MCF 10A (cell line): ENCODE measurements at regions not wholly inside any gene's neighbourhood (a gene's known extent, or its start where the extent isn't known, plus 50 kb on each side); places are given as distances from the start of the nearest gene placed in this dataset.
A peak's percentile ranks its signal among the peaks of the same experiment; 100 is the strongest.
"Not testable (repeated sequence)": the region's sequence is repeated elsewhere in the genome, so short reads cannot be mapped to it uniquely, and the experiment has no call there.

ENCODE experiments used
- BruUV-seq: library from RNA; stranded (reverse); fragments of 400-500 nt; replicated peaks from 2 replicates; lab custom pipeline; 2021; lab: Mats Ljungman, UMichigan
- CTCF ChIA-PET: fragments of 300-600 bp; sonication (Branson Sonifier 250); formaldehyde crosslinking; extraction: SDS; loops from one replicate; lab custom pipeline; 2021; ENCODE audit warnings: antibody characterized with exemption, inconsistent platforms; lab: Yijun Ruan, JAX
- POLR2A ChIA-PET: fragments of 300-600, 350-650 bp; sonication (Branson Sonifier 250); formaldehyde crosslinking; extraction: SDS; loops from one replicate; lab custom pipeline; 2020; ENCODE audit warnings: antibody characterized with exemption, inconsistent platforms; lab: Yijun Ruan, JAX
- DNase-seq: peaks from one replicate; pipeline ENCODE4 v3.0.0-alpha.2; 2018; ENCODE audit not compliant: unreplicated experiment
- H3K27ac Mint-ChIP-seq: one replicate; pipeline ENCODE4 v1.8.0; 2022; ENCODE audit warnings: mild to moderate bottlenecking, low read depth, mixed read lengths; ENCODE audit not compliant: unreplicated experiment
- H3K27me3 Mint-ChIP-seq: one replicate; pipeline ENCODE4 v1.8.0; 2022; ENCODE audit warnings: mixed read lengths; ENCODE audit not compliant: insufficient read depth, unreplicated experiment
- H3K36me3 Mint-ChIP-seq: one replicate; pipeline ENCODE4 v1.8.0; 2022; ENCODE audit warnings: mild to moderate bottlenecking, moderate library complexity, mixed read lengths; ENCODE audit not compliant: insufficient read depth, unreplicated experiment
- H3K4me1 Mint-ChIP-seq: one replicate; pipeline ENCODE4 v1.8.0; 2022; ENCODE audit warnings: mixed read lengths; ENCODE audit not compliant: insufficient read depth, unreplicated experiment
- H3K4me3 Mint-ChIP-seq: one replicate; pipeline ENCODE4 v1.8.0; 2022; ENCODE audit warnings: mild to moderate bottlenecking, moderate library complexity, mixed read lengths; ENCODE audit not compliant: unreplicated experiment
- H3K9me3 Mint-ChIP-seq: one replicate; pipeline ENCODE4 v1.8.0; 2022; ENCODE audit warnings: mixed read lengths; ENCODE audit not compliant: unreplicated experiment
- intact Hi-C: fragments of 100-400 bp; cut with micrococcal nuclease; formaldehyde crosslinking; loops from 2 replicates; pipeline ENCODE4 v1.14.1; 2022
- TF ChIP-seq, protein P1 (sequence below): fragments of 200-600 bp; IDR thresholded peaks from one replicate; pipeline ENCODE4 v1.8.0; 2022; ENCODE audit warnings: antibody characterized with exemption, mild to moderate bottlenecking; ENCODE audit not compliant: unreplicated experiment

DNA sequence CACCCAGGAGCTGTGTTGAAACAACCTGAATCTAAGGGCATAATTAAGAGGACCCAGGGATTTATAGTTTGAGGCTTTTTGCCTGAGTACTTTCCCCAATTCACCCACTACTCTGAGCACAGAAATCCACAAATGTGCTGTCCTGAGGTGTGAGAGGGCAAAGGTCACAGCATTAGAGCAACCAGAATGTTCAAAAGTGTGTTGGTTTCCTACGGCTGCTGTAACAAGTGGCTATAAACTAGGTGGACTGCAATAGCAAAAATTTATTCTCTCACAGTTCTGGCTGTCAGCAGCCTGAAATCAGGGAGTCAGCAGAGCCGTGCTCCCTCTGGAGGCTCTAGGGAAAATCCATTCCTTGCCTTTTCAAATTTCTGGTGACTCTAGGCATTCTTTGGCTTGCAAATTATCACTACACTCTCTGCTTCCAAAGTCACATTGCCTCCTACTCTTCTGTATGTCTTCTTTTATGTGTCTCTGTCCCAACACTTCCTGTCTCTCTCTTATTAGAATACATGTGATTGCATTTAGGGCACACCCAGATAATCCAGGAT, 91.4 kb upstream of the TACR1 start:
- H3K36me3 Mint-ChIP-seq = no peaks in the 10 kb centered on the region
- DNase-seq = peak; percentile 8
- CTCF ChIA-PET = interaction anchor here (0.9 kb wide), 1 partner anchor 225 kb away, joined by 4 read pairs; no protein-coding TSS in a partner anchor
- POLR2A ChIA-PET = no interaction called here
- no peaks in the 10 kb centered on the region for H3K27me3 Mint-ChIP-seq
- no peak overlapping the region for H3K27ac Mint-ChIP-seq
- BruUV-seq = no TSS peak
- TF ChIP-seq, protein P1, sequence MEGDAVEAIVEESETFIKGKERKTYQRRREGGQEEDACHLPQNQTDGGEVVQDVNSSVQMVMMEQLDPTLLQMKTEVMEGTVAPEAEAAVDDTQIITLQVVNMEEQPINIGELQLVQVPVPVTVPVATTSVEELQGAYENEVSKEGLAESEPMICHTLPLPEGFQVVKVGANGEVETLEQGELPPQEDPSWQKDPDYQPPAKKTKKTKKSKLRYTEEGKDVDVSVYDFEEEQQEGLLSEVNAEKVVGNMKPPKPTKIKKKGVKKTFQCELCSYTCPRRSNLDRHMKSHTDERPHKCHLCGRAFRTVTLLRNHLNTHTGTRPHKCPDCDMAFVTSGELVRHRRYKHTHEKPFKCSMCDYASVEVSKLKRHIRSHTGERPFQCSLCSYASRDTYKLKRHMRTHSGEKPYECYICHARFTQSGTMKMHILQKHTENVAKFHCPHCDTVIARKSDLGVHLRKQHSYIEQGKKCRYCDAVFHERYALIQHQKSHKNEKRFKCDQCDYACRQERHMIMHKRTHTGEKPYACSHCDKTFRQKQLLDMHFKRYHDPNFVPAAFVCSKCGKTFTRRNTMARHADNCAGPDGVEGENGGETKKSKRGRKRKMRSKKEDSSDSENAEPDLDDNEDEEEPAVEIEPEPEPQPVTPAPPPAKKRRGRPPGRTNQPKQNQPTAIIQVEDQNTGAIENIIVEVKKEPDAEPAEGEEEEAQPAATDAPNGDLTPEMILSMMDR = peak; percentile 21
- H3K9me3 Mint-ChIP-seq = no peaks in the 10 kb centered on the region
- intact Hi-C loops = loop anchor here (10.0 kb wide), 1 partner anchor 114 kb away; no protein-coding TSS in a partner anchor
- no peak overlapping the region for H3K4me3 Mint-ChIP-seq
- peaks cover 7% of the 10 kb centered on the region for H3K4me1 Mint-ChIP-seq

DNA sequence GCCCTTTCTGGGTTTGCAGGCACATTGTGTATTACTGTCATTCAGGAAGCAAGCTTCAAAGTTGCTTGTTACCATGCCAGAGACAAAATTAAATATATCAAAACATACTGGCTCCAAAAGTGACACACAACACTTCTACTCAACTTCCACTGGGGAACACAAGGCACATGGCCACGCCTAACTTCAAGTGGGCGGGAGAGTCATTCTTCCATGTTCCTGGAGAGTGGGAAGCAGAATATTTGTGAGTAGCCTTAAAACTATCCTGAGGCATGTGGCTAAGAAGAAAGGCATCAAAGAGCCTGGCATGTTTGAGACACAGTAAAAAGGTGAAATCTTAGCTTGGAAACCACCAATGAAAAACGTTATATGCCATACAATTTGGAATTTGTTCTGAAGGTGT, 90.5 kb upstream of the TACR1 start:
- POLR2A ChIA-PET = no interaction called here
- TF ChIP-seq, protein P1 = no peak
- Mint-ChIP-seq H3K27ac (no peak overlapping the region), H3K4me1 (peaks cover 7% of the 10 kb centered on the region), H3K27me3 (peaks cover 3% of the 10 kb centered on the region), H3K9me3 (no peaks in the 10 kb centered on the region), H3K36me3 (no peaks in the 10 kb centered on the region), H3K4me3 (no peak overlapping the region)
- no TSS peak for BruUV-seq
- CTCF ChIA-PET = interaction anchor here (0.6 kb wide), 1 partner anchor 322 kb away, joined by 3 read pairs; no protein-coding TSS in a partner anchor
- no peak for DNase-seq
- intact Hi-C loops = loop anchor here (10.0 kb wide), 1 partner anchor 115 kb away; no protein-coding TSS in a partner anchor

DNA sequence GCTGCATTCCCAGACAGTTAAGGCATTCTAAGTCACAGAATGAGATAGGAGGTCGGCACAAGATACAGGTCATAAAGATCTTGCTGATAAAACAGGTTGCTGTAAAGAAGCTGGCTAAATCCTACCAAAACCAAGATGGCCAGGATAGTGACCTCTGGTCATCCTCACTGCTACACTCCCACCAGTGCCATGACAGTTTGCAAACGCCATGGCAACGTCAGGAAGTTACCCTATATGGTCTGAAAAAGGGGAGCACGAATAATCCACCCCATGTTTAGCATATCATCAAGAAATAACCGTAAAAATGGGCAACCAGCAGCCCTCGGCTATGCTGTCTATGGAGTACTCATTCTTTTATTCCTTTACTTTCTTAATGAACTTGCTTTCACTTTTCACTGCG, 89.9 kb upstream of the TACR1 start:
- H3K36me3 Mint-ChIP-seq, H3K4me1 Mint-ChIP-seq, BruUV-seq, POLR2A ChIA-PET, DNase-seq, H3K27me3 Mint-ChIP-seq, H3K27ac Mint-ChIP-seq, intact Hi-C loops, H3K4me3 Mint-ChIP-seq, H3K9me3 Mint-ChIP-seq: not testable (repeated sequence)
- CTCF ChIA-PET = interaction anchor here (0.6 kb wide), 1 partner anchor 321 kb away, joined by 3 read pairs; no protein-coding TSS in a partner anchor

DNA sequence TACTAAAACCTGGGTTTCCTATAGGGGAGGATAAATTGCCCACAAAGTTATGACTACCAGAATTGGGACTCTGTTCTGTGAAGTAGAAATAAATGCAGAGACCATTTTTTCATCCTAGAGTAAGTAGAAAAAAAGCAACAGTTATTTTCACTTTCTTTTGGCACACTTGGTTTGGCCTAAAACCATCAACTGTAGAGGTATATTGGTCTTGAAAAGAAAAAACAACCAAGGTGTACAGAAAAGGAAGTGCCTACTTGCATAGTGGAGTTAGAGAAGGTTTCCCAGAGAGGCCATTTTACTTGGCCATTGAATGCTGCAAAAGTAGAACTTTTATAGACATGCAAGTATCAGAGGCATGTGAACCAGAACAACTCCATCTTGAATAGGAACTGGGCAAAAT, 89.4 kb upstream of the TACR1 start:
- ChIA-PET POLR2A (no interaction called here), CTCF (no interaction called here)
- BruUV-seq = no TSS peak
- H3K27ac Mint-ChIP-seq = no peak overlapping the region
- no peaks in the 10 kb centered on the region for H3K9me3 Mint-ChIP-seq
- no peak for DNase-seq
- H3K27me3 Mint-ChIP-seq = peaks cover 11% of the 10 kb centered on the region
- TF ChIP-seq, protein P1 = no peak
- H3K4me1 Mint-ChIP-seq = peaks cover 7% of the 10 kb centered on the region
- no peaks in the 10 kb centered on the region for H3K36me3 Mint-ChIP-seq
- intact Hi-C loops = no loop called here
- H3K4me3 Mint-ChIP-seq = no peak overlapping the region
